ENCODE measurements at regions not wholly inside any gene's neighbourhood (a gene's known extent, or its start where the extent isn't known, plus 50 kb on each side); places are given as distances from the start of the nearest gene placed in this dataset.
A peak's percentile ranks its signal among the peaks of the same experiment; 100 is the strongest.
"Not testable (repeated sequence)": the region's sequence is repeated elsewhere in the genome, so short reads cannot be mapped to it uniquely, and the experiment has no call there.

GRCh38 chr19:20385061-20385460 lies 180.5 kb downstream of the ZNF737 start:
- no peak for FAIRE-seq

- no peak for FAIRE-seq
Observed at GRCh38 chr19:20371911-20372310, 193.7 kb downstream of the ZNF737 start.

GRCh38 chr19:20371304-20371703 lies 194.3 kb downstream of the ZNF737 start:
- FAIRE-seq: not testable (repeated sequence)

- FAIRE-seq: no peak
Observed at GRCh38 chr19:20367811-20368294, 197.7 kb downstream of the ZNF737 start.

- FAIRE-seq: no peak
Observed at GRCh38 chr19:20365146-20365545, 198.1 kb downstream of the ZNF486 start.

GRCh38 chr19:20359933-20360720 lies 193.1 kb downstream of the ZNF486 start:
- no peak for FAIRE-seq

GRCh38 chr19:20358841-20359465 lies 191.9 kb downstream of the ZNF486 start:
- not testable (repeated sequence) for FAIRE-seq

- no peak for FAIRE-seq
Observed at GRCh38 chr19:20357921-20358320, 190.9 kb downstream of the ZNF486 start.

- no peak for FAIRE-seq
Observed at GRCh38 chr19:20351244-20351643, 184.2 kb downstream of the ZNF486 start.

- no peak for FAIRE-seq
Observed at GRCh38 chr19:20349206-20349605, 182.2 kb downstream of the ZNF486 start.

GRCh38 chr19:20339444-20339843 lies 172.4 kb downstream of the ZNF486 start:
- FAIRE-seq: peak; percentile 48

GRCh38 chr19:20334760-20335159 lies 167.7 kb downstream of the ZNF486 start:
- FAIRE-seq: no peak

GRCh38 chr19:20333508-20333907 lies 166.5 kb downstream of the ZNF486 start:
- no peak for FAIRE-seq

- no peak for FAIRE-seq
Observed at GRCh38 chr19:20325151-20325550, 158.1 kb downstream of the ZNF486 start.

- FAIRE-seq: no peak
Observed at GRCh38 chr19:20321139-20321763, 154.2 kb downstream of the ZNF486 start.

GRCh38 chr19:20320191-20320590 lies 153.2 kb downstream of the ZNF486 start:
- no peak for FAIRE-seq

GRCh38 chr19:20318616-20319015 lies 151.6 kb downstream of the ZNF486 start:
- no peak for FAIRE-seq

- FAIRE-seq: no peak
Observed at GRCh38 chr19:20315543-20315942, 148.5 kb downstream of the ZNF486 start.

GRCh38 chr19:20313894-20314293 lies 146.9 kb downstream of the ZNF486 start:
- no peak for FAIRE-seq

- no peak for FAIRE-seq
Observed at GRCh38 chr19:20307127-20307526, 140.1 kb downstream of the ZNF486 start.

- not testable (repeated sequence) for FAIRE-seq
Observed at GRCh38 chr19:20296314-20296713, 129.3 kb downstream of the ZNF486 start.

GRCh38 chr19:20294181-20294580 lies 127.2 kb downstream of the ZNF486 start:
- FAIRE-seq: no peak

- FAIRE-seq: not testable (repeated sequence)
Observed at GRCh38 chr19:20292520-20292919, 125.5 kb downstream of the ZNF486 start.

- no peak for FAIRE-seq
Observed at GRCh38 chr19:20289186-20289585, 122.2 kb downstream of the ZNF486 start.

Data from A204.1 (cell line).